Type B pancreatic cell (in vitro differentiated cells): ENCODE measurements at regions not wholly inside any gene's neighbourhood (a gene's known extent, or its start where the extent isn't known, plus 50 kb on each side); places are given as distances from the start of the nearest gene placed in this dataset.

Experiments used
- DNase-seq: peaks from one replicate; pipeline ENCODE4 v3.0.0; 2021; ENCODE audit warnings: mixed read lengths; ENCODE audit not compliant: unreplicated experiment; ENCODE audit errors: extremely low spot score
- H3K27ac Mint-ChIP-seq: 2 replicates; pipeline ENCODE4 v1.8.0; 2021; ENCODE audit warnings: mild to moderate bottlenecking, mixed read lengths
- H3K27me3 Mint-ChIP-seq: 2 replicates; pipeline ENCODE4 v1.8.0; 2021; ENCODE audit warnings: mixed read lengths
- H3K36me3 Mint-ChIP-seq: 2 replicates; pipeline ENCODE4 v1.8.0; 2021; ENCODE audit warnings: mixed read lengths
- H3K4me1 Mint-ChIP-seq: one replicate; pipeline ENCODE4 v1.8.0; 2021; ENCODE audit warnings: mixed read lengths; ENCODE audit not compliant: unreplicated experiment
- H3K4me3 Mint-ChIP-seq: 2 replicates; pipeline ENCODE4 v1.8.0; 2021; ENCODE audit warnings: mild to moderate bottlenecking, mixed read lengths
- H3K9me3 Mint-ChIP-seq: 2 replicates; pipeline ENCODE4 v1.8.0; 2021; ENCODE audit warnings: mixed read lengths
- TF ChIP-seq, protein P1 (sequence below): fragments of 200-600 bp; sonication (generic); conservative IDR thresholded peaks from 2 replicates; pipeline ENCODE4 v1.5.0; 2021; ENCODE audit warnings: antibody characterized with exemption, mild to moderate bottlenecking

DNA sequence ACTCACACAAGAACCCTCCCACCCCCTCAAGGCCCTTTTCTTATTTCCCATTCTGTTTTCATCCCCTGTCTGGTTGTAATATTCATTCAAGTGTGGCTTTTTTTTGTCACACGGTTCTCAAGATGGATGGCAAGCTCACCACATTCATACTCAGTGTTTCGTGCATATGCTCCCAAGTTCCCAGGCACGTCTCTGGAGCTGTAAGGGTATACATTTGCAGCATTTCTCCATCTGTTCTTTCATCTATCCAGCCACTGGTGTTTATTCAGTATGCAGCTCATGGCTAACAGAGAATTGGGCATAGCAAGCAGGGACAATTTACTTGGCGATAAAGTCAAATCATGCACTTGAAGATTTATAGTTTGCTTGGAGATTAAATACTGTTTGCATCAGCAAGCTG, 212.1 kb downstream of the GRIN2B start:
- Mint-ChIP-seq H3K4me3 (no peak overlapping the region), H3K27ac (no peak overlapping the region), H3K4me1 (no peaks in the 10 kb centered on the region), H3K9me3 (no peaks in the 10 kb centered on the region), H3K36me3 (no peaks in the 10 kb centered on the region), H3K27me3 (peaks cover 10% of the 10 kb centered on the region)
- TF ChIP-seq, protein P1, sequence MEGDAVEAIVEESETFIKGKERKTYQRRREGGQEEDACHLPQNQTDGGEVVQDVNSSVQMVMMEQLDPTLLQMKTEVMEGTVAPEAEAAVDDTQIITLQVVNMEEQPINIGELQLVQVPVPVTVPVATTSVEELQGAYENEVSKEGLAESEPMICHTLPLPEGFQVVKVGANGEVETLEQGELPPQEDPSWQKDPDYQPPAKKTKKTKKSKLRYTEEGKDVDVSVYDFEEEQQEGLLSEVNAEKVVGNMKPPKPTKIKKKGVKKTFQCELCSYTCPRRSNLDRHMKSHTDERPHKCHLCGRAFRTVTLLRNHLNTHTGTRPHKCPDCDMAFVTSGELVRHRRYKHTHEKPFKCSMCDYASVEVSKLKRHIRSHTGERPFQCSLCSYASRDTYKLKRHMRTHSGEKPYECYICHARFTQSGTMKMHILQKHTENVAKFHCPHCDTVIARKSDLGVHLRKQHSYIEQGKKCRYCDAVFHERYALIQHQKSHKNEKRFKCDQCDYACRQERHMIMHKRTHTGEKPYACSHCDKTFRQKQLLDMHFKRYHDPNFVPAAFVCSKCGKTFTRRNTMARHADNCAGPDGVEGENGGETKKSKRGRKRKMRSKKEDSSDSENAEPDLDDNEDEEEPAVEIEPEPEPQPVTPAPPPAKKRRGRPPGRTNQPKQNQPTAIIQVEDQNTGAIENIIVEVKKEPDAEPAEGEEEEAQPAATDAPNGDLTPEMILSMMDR: no peak
- DNase-seq: no peak

DNA sequence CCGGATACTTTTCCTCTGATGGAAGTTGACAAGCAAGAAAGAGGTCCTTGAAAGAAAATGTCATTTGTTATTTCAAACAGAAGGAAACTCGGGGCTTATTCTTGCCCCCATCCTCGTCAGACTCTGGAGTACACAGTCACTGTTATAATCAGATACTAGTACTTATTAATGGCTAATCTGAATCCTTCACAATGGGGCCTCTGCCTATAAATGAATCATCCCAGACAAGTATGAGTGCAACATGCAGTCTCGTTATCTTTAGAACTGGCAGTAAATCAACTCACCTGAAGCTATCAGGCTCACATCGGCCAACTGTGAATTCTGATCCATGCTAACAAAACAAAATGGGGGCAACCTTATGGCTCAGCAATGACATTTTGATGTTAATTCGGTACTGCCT, 216.7 kb downstream of the GRIN2B start:
- Mint-ChIP-seq H3K4me3 (no peak overlapping the region), H3K27ac (no peak overlapping the region), H3K36me3 (no peaks in the 10 kb centered on the region), H3K27me3 (peaks cover 26% of the 10 kb centered on the region), H3K9me3 (no peaks in the 10 kb centered on the region), H3K4me1 (no peaks in the 10 kb centered on the region)
- no peak for DNase-seq
- TF ChIP-seq, protein P1: no peak

DNA sequence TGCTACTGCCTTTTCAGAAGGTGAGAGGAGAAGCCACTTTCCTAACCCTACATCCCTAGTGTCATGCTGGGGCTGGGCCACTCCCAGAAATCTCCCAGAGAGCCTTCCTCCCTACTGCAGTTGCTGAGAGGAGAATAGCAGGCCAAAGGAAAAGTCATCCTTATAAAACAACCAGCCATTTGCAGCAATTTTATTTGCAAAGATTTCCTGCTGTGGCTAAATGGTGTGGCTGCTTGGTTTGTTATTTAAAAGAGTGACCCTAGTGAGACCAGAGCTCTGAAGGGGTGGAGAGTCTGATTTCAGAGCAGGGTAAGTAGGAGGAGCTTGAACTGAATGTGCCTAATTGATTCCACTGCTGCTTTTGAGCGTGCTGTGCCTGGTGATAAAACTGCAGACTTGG, 232.0 kb downstream of the GRIN2B start:
- peaks cover 61% of the 10 kb centered on the region for H3K27me3 Mint-ChIP-seq
- TF ChIP-seq, protein P1: no peak
- DNase-seq: no peak
- no peaks in the 10 kb centered on the region for H3K36me3 Mint-ChIP-seq
- H3K4me3 Mint-ChIP-seq: no peak overlapping the region
- H3K9me3 Mint-ChIP-seq: no peaks in the 10 kb centered on the region
- H3K4me1 Mint-ChIP-seq: peaks cover 4% of the 10 kb centered on the region
- H3K27ac Mint-ChIP-seq: no peak overlapping the region

DNA sequence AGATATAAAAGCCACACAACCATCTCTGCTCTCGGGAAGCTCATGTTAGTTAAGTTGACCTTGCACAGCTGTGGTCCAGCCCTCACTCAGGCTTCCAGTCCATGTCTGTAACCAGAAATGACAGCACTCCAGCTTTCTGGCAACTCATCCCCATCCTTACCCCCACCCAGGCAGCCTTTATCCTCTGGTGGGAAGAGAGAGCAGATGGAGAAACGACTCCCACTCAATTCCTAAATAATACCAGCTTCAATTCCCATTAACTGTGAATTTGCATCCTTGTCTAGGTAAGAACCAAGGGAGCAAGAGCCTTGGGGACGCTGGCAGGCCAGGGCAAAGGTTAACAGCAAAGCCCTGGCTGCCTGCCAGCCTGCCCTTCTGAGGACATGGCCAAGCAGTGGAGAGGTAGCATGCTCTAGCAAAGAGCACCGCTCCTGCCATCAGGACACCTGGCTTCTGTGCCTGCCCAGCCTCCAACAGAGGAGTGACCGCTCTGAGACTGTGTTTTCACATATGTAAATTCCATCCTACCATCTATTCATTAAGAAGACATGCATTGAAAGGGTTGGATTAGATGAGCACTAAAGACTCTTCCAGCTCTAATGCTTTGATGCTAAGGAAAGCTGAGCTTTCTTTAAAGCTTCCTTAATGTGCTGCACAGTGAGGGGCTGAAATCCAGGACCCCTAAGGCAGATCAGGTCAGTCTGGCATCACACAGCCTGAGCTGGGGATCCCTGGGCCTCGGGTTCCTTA, 236.1 kb downstream of the GRIN2B start:
- H3K4me1 Mint-ChIP-seq: peaks cover 6% of the 10 kb centered on the region
- DNase-seq: no peak
- no peaks in the 10 kb centered on the region for H3K9me3 Mint-ChIP-seq
- TF ChIP-seq, protein P1: no peak
- H3K27me3 Mint-ChIP-seq: peaks cover 50% of the 10 kb centered on the region
- no peak overlapping the region for H3K4me3 Mint-ChIP-seq
- no peak overlapping the region for H3K27ac Mint-ChIP-seq
- peaks cover 3% of the 10 kb centered on the region for H3K36me3 Mint-ChIP-seq

DNA sequence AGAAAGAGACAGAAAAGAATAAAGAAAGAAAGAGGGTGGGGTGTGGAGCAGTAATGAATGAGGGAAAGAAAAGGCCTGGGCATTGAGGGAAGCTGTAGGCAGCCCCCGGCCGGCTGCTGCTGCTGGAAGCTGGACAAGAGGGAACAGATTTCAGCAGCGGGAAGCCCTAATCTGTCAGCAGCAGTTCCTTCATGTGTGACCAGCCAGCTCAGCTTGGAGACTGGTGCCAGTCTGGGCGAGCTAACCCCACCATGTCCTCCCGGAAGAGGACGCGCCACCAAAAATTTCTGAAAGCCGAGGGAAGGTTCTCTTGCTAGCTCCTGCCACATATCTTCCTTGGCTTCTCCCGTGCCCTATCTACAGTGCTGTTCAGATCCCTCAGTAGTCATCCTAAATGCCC, 236.8 kb downstream of the GRIN2B start:
- Mint-ChIP-seq H3K27ac (no peak overlapping the region), H3K4me1 (peaks cover 7% of the 10 kb centered on the region), H3K36me3 (peaks cover 3% of the 10 kb centered on the region), H3K27me3 (peaks cover 49% of the 10 kb centered on the region), H3K4me3 (no peak overlapping the region), H3K9me3 (no peaks in the 10 kb centered on the region)
- TF ChIP-seq, protein P1: no peak
- DNase-seq: no peak
